ENCODE measurements at regions not wholly inside any gene's neighbourhood (a gene's known extent, or its start where the extent isn't known, plus 50 kb on each side); places are given as distances from the start of the nearest gene placed in this dataset.

GRCh38 chr18:69209761-69210160 is 190.9 kb upstream of the DOK6 start:
- TF ChIP-seq CTCF (IDR thresholded peaks at IDR 0.05; ENCODE audit: low read depth, low read length): no peak
- DNase-seq (ENCODE audit: extremely low read depth, low read depth): no peak

- no peak for TF ChIP-seq CTCF (IDR thresholded peaks at IDR 0.05; ENCODE audit: low read depth, low read length)
- DNase-seq (ENCODE audit: extremely low read depth, low read depth): no peak
These were observed 186.8 kb upstream of the DOK6 start for GRCh38 chr18:69213842-69214241.

- DNase-seq (ENCODE audit: extremely low read depth, low read depth): no peak
- TF ChIP-seq CTCF (IDR thresholded peaks at IDR 0.05; ENCODE audit: low read depth, low read length): no peak
These were observed 185.5 kb upstream of the DOK6 start for GRCh38 chr18:69215161-69215560.

GRCh38 chr18:69216321-69216720 is 184.4 kb upstream of the DOK6 start:
- TF ChIP-seq CTCF (IDR thresholded peaks at IDR 0.05; ENCODE audit: low read depth, low read length): no peak
- no peak for DNase-seq (ENCODE audit: extremely low read depth, low read depth)

GRCh38 chr18:69217196-69218000 is 183.3 kb upstream of the DOK6 start:
- no peak for DNase-seq (ENCODE audit: extremely low read depth, low read depth)
- TF ChIP-seq CTCF (IDR thresholded peaks at IDR 0.05; ENCODE audit: low read depth, low read length): no peak

- no peak for DNase-seq (ENCODE audit: extremely low read depth, low read depth)
- TF ChIP-seq CTCF (IDR thresholded peaks at IDR 0.05; ENCODE audit: low read depth, low read length): no peak
These were observed 180.2 kb upstream of the DOK6 start for GRCh38 chr18:69220529-69220928.

GRCh38 chr18:69222089-69222488 is 178.6 kb upstream of the DOK6 start:
- DNase-seq (ENCODE audit: extremely low read depth, low read depth): no peak
- TF ChIP-seq CTCF (IDR thresholded peaks at IDR 0.05; ENCODE audit: low read depth, low read length): no peak

Data from AG09319 (cell line).